GM12892 (cell line): ENCODE measurements at regions not wholly inside any gene's neighbourhood (a gene's known extent, or its start where the extent isn't known, plus 50 kb on each side); places are given as distances from the start of the nearest gene placed in this dataset.

Experiments
- DNase-seq: peaks from one replicate; pipeline ENCODE4 v3.0.0; 2011; ENCODE audit not compliant: insufficient read length
- FAIRE-seq: peaks from 2 replicates; lab custom pipeline; 2011; peaks lifted over from hg19 to GRCh38; lab: Jason Lieb, UNC
- POLR2A ChIP-seq: IDR thresholded peaks from 2 replicates; pipeline ENCODE4 v1.6.1; 2011; ENCODE audit warnings: low read depth, low read length, control low read depth
- POLR2AphosphoS5 ChIP-seq: IDR thresholded peaks from 2 replicates; pipeline ENCODE4 v1.6.1; 2011; ENCODE audit warnings: low read depth, low read length, control low read depth
- TAF1 ChIP-seq: IDR thresholded peaks from 2 replicates; pipeline ENCODE4 v1.6.1; 2011; ENCODE audit warnings: low read depth, mild to moderate bottlenecking, control low read depth, low read length, borderline replicate concordance

- TF ChIP-seq TAF1 (no peak), POLR2AphosphoS5 (no peak), POLR2A (no peak)
- DNase-seq (no peak), FAIRE-seq (no peak)
These were observed 1035.0 kb downstream of the SLC16A7 start for GRCh38 chr12:60630796-60631195.

- no peak for FAIRE-seq
- TF ChIP-seq POLR2A: no peak
- no peak for TF ChIP-seq TAF1
- TF ChIP-seq POLR2AphosphoS5: no peak
- DNase-seq: no peak
These were observed 1048.2 kb downstream of the SLC16A7 start for GRCh38 chr12:60644076-60644475.

- no peak for DNase-seq
- no peak for FAIRE-seq
- no peak for TF ChIP-seq TAF1
These were observed 1071.1 kb downstream of the SLC16A7 start for GRCh38 chr12:60666895-60667294.

GRCh38 chr12:60672949-60673348, 1077.1 kb downstream of the SLC16A7 start:
- TF ChIP-seq POLR2AphosphoS5: no peak
- no peak for TF ChIP-seq TAF1
- TF ChIP-seq POLR2A: no peak
- no peak for DNase-seq
- no peak for FAIRE-seq

GRCh38 chr12:60684988-60685655, 1089.3 kb downstream of the SLC16A7 start:
- TF ChIP-seq TAF1 (no peak), POLR2AphosphoS5 (no peak), POLR2A (no peak)
- FAIRE-seq (no peak), DNase-seq (no peak)

- DNase-seq: no peak
- TF ChIP-seq POLR2AphosphoS5 (no peak), POLR2A (no peak), TAF1 (no peak)
- FAIRE-seq: no peak
These were observed 1093.3 kb downstream of the SLC16A7 start for GRCh38 chr12:60689137-60689536.

- no peak for FAIRE-seq
- no peak for DNase-seq
- TF ChIP-seq POLR2AphosphoS5 (no peak), TAF1 (no peak), POLR2A (no peak)
These were observed 1097.3 kb downstream of the SLC16A7 start for GRCh38 chr12:60693019-60693626.

- FAIRE-seq (no peak), DNase-seq (no peak)
- TF ChIP-seq POLR2AphosphoS5 (no peak), TAF1 (no peak), POLR2A (no peak)
These were observed 1108.5 kb downstream of the SLC16A7 start for GRCh38 chr12:60704171-60704914.

- TF ChIP-seq TAF1: no peak
- no peak for TF ChIP-seq POLR2AphosphoS5
- no peak for TF ChIP-seq POLR2A
- DNase-seq: no peak
- no peak for FAIRE-seq
These were observed 1114.4 kb downstream of the SLC16A7 start for GRCh38 chr12:60710246-60710645.

- DNase-seq: no peak
- FAIRE-seq: no peak
- TF ChIP-seq TAF1: no peak
- no peak for TF ChIP-seq POLR2AphosphoS5
- TF ChIP-seq POLR2A: no peak
These were observed 1118.5 kb downstream of the SLC16A7 start for GRCh38 chr12:60714141-60714900.

GRCh38 chr12:60724475-60724874, 1128.6 kb downstream of the SLC16A7 start:
- DNase-seq (no peak), FAIRE-seq (no peak)
- TF ChIP-seq POLR2AphosphoS5: no peak
- no peak for TF ChIP-seq POLR2A
- no peak for TF ChIP-seq TAF1
